K562 (cell line): ENCODE measurements at regions not wholly inside any gene's neighbourhood (a gene's known extent, or its start where the extent isn't known, plus 50 kb on each side); places are given as distances from the start of the nearest gene placed in this dataset.

Source experiments
- ARID3A ChIP-seq: IDR thresholded peaks from 2 replicates; pipeline ENCODE4 v1.6.1; 2012; ENCODE audit warnings: low read depth, low read length, improper control_type of control experiment, borderline replicate concordance
- ARID3B ChIP-seq: fragments of 250-450 bp; sonication (Bioruptor Pico); IDR thresholded peaks from 2 replicates; pipeline ENCODE4 v1.4.0; 2020; ENCODE audit warnings: borderline replicate concordance
- CBX2 ChIP-seq: fragments of 200-600 bp; sonication (generic); IDR thresholded peaks from one replicate; pipeline ENCODE4 v1.6.1; 2012; ENCODE audit warnings: mild to moderate bottlenecking, low read length, inconsistent platforms; ENCODE audit not compliant: insufficient read depth, poor library complexity, severe bottlenecking
- CBX3 ChIP-seq, 2 experiments: IDR thresholded peaks; 1 replicate in 1 of 2; 2 replicates in 1 of 2; pipeline ENCODE4 v1.6.1; 2012; ENCODE audit warnings: inconsistent platforms in 2 of 2, low read length in 2 of 2, borderline replicate concordance in 1 of 2, control low read depth in 1 of 2
- CCNT2 ChIP-seq: IDR thresholded peaks from 2 replicates; pipeline ENCODE4 v1.6.1; 2011; ENCODE audit warnings: borderline replicate concordance, low read depth, mild to moderate bottlenecking, moderate library complexity, mixed read lengths, low read length; ENCODE audit not compliant: insufficient read length; ENCODE audit errors: extremely low read depth
- E2F8 ChIP-seq: fragments of 450-650 bp; IDR thresholded peaks from 2 replicates; pipeline ENCODE4 v1.7.1; 2018; ENCODE audit warnings: mild to moderate bottlenecking, low read depth; ENCODE audit not compliant: partially characterized antibody
- GATAD2A ChIP-seq: fragments of 450-650 bp; IDR thresholded peaks from 2 replicates; pipeline ENCODE4 v1.6.1; 2017
- GMEB1 ChIP-seq: fragments of 250-450 bp; sonication (Bioruptor Pico); IDR thresholded peaks from 2 replicates; pipeline ENCODE4 v1.4.0; 2020; ENCODE audit warnings: mild to moderate bottlenecking
- KDM5B ChIP-seq: fragments of 200-600 bp; sonication (generic); IDR thresholded peaks from 2 replicates; pipeline ENCODE4 v1.6.1; 2012; ENCODE audit warnings: low read depth, mild to moderate bottlenecking, moderate library complexity, low read length, control low read depth, inconsistent platforms; ENCODE audit not compliant: insufficient replicate concordance
- NONO ChIP-seq, 2 experiments: fragments of 200-400 bp in 1 of 2; fragments of 450-650 bp in 1 of 2; formaldehyde crosslinking in 1 of 2; IDR thresholded peaks; 2 replicates each; pipeline ENCODE4 v1.6.1; 2017; ENCODE audit warnings: low read depth in 2 of 2, mild to moderate bottlenecking in 2 of 2, moderate library complexity in 2 of 2, low read length in 1 of 2
- RBM25 ChIP-seq: fragments of 200-400 bp; formaldehyde crosslinking; IDR thresholded peaks from 2 replicates; pipeline ENCODE4 v1.6.1; 2018; ENCODE audit warnings: low read length, low read depth, moderate library complexity; ENCODE audit not compliant: severe bottlenecking
- RUNX1 ChIP-seq: sonication (generic); IDR thresholded peaks from 2 replicates; pipeline ENCODE4 v1.6.1; 2016; ENCODE audit warnings: antibody characterized with exemption, low read depth
- SMARCA5 ChIP-seq: fragments of 450-650 bp; IDR thresholded peaks from 2 replicates; pipeline ENCODE4 v1.6.1; 2016
- SP2 ChIP-seq: IDR thresholded peaks from 2 replicates; pipeline ENCODE4 v1.6.1; 2011; ENCODE audit warnings: mild to moderate bottlenecking, low read depth, low read length, moderate library complexity; ENCODE audit not compliant: poor library complexity, severe bottlenecking; ENCODE audit errors: extremely low read depth
- TCFL5 ChIP-seq: fragments of 250-450 bp; sonication (Bioruptor Pico); conservative IDR thresholded peaks from 2 replicates; pipeline ENCODE4 v1.6.1; 2021; ENCODE audit warnings: mild to moderate bottlenecking, moderate library complexity, matching md5 sums
- TEAD4 ChIP-seq, 2 experiments: sonication (generic) in 1 of 2; formaldehyde crosslinking in 1 of 2; IDR thresholded peaks; 2 replicates each; pipeline versions ENCODE4 v1.6.1 to v1.8.0; 2012 to 2022; ENCODE audit warnings: borderline replicate concordance in 1 of 2, inconsistent platforms in 1 of 2, low read length in 1 of 2, mild to moderate bottlenecking in 1 of 2, missing genetic modification reagents in 1 of 2
- ZNF253 ChIP-seq: fragments of 250-450 bp; sonication (Bioruptor Pico); conservative IDR thresholded peaks from 2 replicates; pipeline ENCODE4 v1.6.1; 2021; ENCODE audit warnings: mild to moderate bottlenecking
- ZNF408 ChIP-seq: fragments of 250-450 bp; sonication (Bioruptor Pico); IDR thresholded peaks from 2 replicates; pipeline ENCODE4 v1.4.0; 2020; ENCODE audit warnings: low read depth, mild to moderate bottlenecking, moderate library complexity
- ZNF41 ChIP-seq: fragments of 250-450 bp; sonication (Bioruptor Pico); conservative IDR thresholded peaks from 2 replicates; pipeline ENCODE4 v1.4.0; 2020; ENCODE audit warnings: mild to moderate bottlenecking
- ZNF583 ChIP-seq: fragments of 250-450 bp; sonication (Bioruptor Pico); IDR thresholded peaks from 2 replicates; pipeline ENCODE4 v1.4.0; 2020
- ZNF589 ChIP-seq: fragments of 200-800 bp; sonication (Bioruptor generic); IDR thresholded peaks from 2 replicates; pipeline ENCODE4 v1.6.1; 2016; ENCODE audit warnings: low read depth, missing genetic modification characterization, missing compliant biosample characterization

- TF ChIP-seq ZNF253 (CRISPR knock-in tag) (no peak), GMEB1 (CRISPR knock-in tag) (no peak), RBM25 (peak; percentile 8), RUNX1 (no peak), SP2 (no peak), ZNF589 (CRISPR knock-in tag) (no peak), KDM5B (no peak), CBX2 (no peak), TEAD4 (IDR thresholded peaks at IDR 0.05; ENCODE audit: low read length) (peak; percentile 97), TEAD4 (CRISPR knock-in tag; IDR thresholded peaks at IDR 0.05; ENCODE audit: borderline replicate concordance) (no peak), ZNF408 (CRISPR knock-in tag) (no peak), E2F8 (no peak), GATAD2A (no peak), CBX3 (IDR thresholded peaks at IDR 0.05; ENCODE audit: borderline replicate concordance in 1 of 2, low read length in 2 of 2) (no peak), ARID3B (CRISPR knock-in tag) (no peak), ARID3A (no peak), ZNF583 (CRISPR knock-in tag) (peak; percentile 62; the same call in 1 of the 2 replicates), CCNT2 (no peak), TCFL5 (CRISPR knock-in tag) (no peak), ZNF41 (no peak), SMARCA5 (no peak), NONO (IDR thresholded peaks at IDR 0.05; ENCODE audit: low read depth in 2 of 2, low read length in 1 of 2) (no peak)
These were observed 131.0 kb downstream of the ID4 start (continued) for GRCh38 chr6:19968201-19968600.
